ENCODE measurements at regions not wholly inside any gene's neighbourhood (a gene's known extent, or its start where the extent isn't known, plus 50 kb on each side); places are given as distances from the start of the nearest gene placed in this dataset.
"Not testable (repeated sequence)": the region's sequence is repeated elsewhere in the genome, so short reads cannot be mapped to it uniquely, and the experiment has no call there.

DNA sequence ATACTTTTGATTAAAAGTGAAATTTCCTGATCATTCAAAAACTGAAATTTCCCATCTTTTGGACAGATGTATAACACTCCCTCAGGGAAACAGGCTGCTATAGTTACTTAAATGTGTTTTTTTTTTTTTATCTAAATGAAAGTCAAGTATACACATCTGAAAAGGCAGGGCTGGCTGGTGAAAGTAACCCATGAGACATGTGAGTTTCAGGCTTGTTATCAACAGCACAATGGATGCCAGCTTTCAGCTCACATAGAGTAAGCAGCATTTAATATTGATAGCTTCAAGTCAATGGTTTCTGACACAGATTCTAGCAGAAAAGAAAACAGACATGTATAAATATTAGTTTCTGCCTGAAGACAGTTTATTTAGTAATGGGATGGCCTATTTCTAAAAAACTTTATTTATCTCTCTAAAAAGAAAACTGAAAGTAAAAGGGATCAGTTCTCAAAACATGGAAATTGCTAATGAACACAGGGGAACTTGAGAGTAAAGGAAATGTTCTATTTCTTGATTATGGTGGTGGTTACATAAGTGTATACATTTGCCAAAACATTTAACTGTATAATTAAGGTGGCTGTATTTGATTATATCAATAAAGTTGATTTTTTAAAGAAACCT is 89.7 kb upstream of the CMC1 start:
- no TSS peak for BruUV-seq (replicated peaks)
- Histone ChIP-seq H2AFZ (ENCODE audit: low read length) (no peak overlapping the region), H3K9me2 (ENCODE audit: insufficient read depth, low read length) (no peaks in the 10 kb centered on the region), H3K36me3 (ENCODE audit: insufficient read depth, low read length) (no peaks in the 10 kb centered on the region), H3K79me2 (ENCODE audit: insufficient read depth, low read depth, low read length) (no peaks in the 10 kb centered on the region), H4K20me1 (ENCODE audit: insufficient read depth, low read length) (no peaks in the 10 kb centered on the region), H3K9me3 (ENCODE audit: low read length) (no peaks in the 10 kb centered on the region), H3K4me3 (ENCODE audit: low read depth, low read length, poor library complexity, severe bottlenecking) (no peak overlapping the region), H3K4me2 (ENCODE audit: low read length) (no peak overlapping the region), H3K4me1 (ENCODE audit: insufficient read depth, low read length, poor library complexity, severe bottlenecking) (no peaks in the 10 kb centered on the region), H3K27ac (ENCODE audit: low read depth, low read length, poor library complexity, severe bottlenecking) (no peak overlapping the region)
- intact Hi-C loops (cut with micrococcal nuclease; ENCODE audit: unreplicated experiment), result no loop called here
- TF ChIP-seq, protein P1, sequence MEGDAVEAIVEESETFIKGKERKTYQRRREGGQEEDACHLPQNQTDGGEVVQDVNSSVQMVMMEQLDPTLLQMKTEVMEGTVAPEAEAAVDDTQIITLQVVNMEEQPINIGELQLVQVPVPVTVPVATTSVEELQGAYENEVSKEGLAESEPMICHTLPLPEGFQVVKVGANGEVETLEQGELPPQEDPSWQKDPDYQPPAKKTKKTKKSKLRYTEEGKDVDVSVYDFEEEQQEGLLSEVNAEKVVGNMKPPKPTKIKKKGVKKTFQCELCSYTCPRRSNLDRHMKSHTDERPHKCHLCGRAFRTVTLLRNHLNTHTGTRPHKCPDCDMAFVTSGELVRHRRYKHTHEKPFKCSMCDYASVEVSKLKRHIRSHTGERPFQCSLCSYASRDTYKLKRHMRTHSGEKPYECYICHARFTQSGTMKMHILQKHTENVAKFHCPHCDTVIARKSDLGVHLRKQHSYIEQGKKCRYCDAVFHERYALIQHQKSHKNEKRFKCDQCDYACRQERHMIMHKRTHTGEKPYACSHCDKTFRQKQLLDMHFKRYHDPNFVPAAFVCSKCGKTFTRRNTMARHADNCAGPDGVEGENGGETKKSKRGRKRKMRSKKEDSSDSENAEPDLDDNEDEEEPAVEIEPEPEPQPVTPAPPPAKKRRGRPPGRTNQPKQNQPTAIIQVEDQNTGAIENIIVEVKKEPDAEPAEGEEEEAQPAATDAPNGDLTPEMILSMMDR (conservative IDR thresholded peaks at IDR 0.05; ENCODE audit: low read length), result no peak
- no peak for TF ChIP-seq EZH2phosphoT487 (IDR thresholded peaks at IDR 0.05; ENCODE audit: borderline replicate concordance, low read depth, low read length)
- POLR2A ChIA-PET, result interaction anchor here (0.6 to 0.7 kb wide), 2 partner anchors 408 to 497 kb away, joined by 3 to 4 read pairs; no protein-coding TSS in a partner anchor
- no peak for DNase-seq (ENCODE audit: low spot score)
- CTCF ChIA-PET (ENCODE audit: unreplicated experiment), result no interaction called here

DNA sequence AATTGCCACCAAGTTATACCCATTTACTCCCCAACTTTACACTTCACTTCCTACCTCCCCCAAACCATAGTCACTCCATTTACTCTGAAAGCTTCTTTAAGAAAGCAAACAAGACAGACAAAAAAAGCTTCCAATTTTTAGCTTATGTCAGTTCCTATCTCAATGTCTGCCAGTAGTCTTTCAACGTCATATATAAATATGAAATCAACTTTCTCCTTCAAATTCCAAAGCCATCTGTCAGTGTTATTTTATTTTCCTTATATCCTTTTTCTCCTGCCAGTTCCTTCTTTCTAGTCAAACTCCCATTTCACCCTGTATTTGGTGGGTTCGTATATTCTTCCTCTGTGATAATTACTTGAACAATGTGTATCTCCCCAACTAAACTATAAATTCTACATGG is 85.8 kb upstream of the CMC1 start:
- no TSS peak for BruUV-seq (replicated peaks)
- CTCF ChIA-PET (ENCODE audit: unreplicated experiment), result no interaction called here
- H3K9me2 ChIP-seq (ENCODE audit: insufficient read depth, low read length), result no peaks in the 10 kb centered on the region
- no peak overlapping the region for H3K27ac ChIP-seq (ENCODE audit: low read depth, low read length, poor library complexity, severe bottlenecking)
- H2AFZ ChIP-seq (ENCODE audit: low read length), result no peak overlapping the region
- no peaks in the 10 kb centered on the region for H3K36me3 ChIP-seq (ENCODE audit: insufficient read depth, low read length)
- no peak overlapping the region for H3K4me2 ChIP-seq (ENCODE audit: low read length)
- no peaks in the 10 kb centered on the region for H3K9me3 ChIP-seq (ENCODE audit: low read length)
- H4K20me1 ChIP-seq (ENCODE audit: insufficient read depth, low read length), result no peaks in the 10 kb centered on the region
- H3K4me3 ChIP-seq (ENCODE audit: low read depth, low read length, poor library complexity, severe bottlenecking), result no peak overlapping the region
- POLR2A ChIA-PET, result interaction anchor here (0.9 kb wide), 1 partner anchor 45 kb away, joined by 5 read pairs; no protein-coding TSS in a partner anchor
- TF ChIP-seq EZH2phosphoT487 (IDR thresholded peaks at IDR 0.05; ENCODE audit: borderline replicate concordance, low read depth, low read length), result no peak
- TF ChIP-seq, protein P1 (conservative IDR thresholded peaks at IDR 0.05; ENCODE audit: low read length), result no peak
- no peaks in the 10 kb centered on the region for H3K79me2 ChIP-seq (ENCODE audit: insufficient read depth, low read depth, low read length)
- intact Hi-C loops (cut with micrococcal nuclease; ENCODE audit: unreplicated experiment), result no loop called here
- no peak for DNase-seq (ENCODE audit: low spot score)
- H3K4me1 ChIP-seq (ENCODE audit: insufficient read depth, low read length, poor library complexity, severe bottlenecking), result no peaks in the 10 kb centered on the region

DNA sequence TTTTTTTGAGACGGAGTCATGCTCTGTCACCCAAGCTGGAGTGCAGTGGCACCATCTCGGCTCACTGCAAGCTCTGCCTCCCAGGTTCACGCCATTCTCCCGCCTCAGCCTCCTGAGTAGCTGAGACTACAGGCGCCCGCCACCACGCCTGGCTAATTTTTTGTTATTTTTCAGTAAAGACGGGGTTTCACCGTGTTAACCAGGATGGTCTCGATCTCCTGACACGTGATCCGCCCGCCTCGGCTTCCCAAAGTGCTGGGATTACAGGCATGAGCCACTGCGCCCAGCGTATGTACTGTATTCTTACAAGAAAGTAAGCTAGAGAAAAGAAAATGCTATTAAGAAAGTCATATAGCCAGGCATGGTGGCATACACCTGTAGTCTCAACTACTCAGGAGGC is 84.8 kb upstream of the CMC1 start:
- H3K4me1 ChIP-seq (ENCODE audit: insufficient read depth, low read length, poor library complexity, severe bottlenecking); H3K4me2 ChIP-seq (ENCODE audit: low read length); H3K79me2 ChIP-seq (ENCODE audit: insufficient read depth, low read depth, low read length); DNase-seq (ENCODE audit: low spot score); intact Hi-C loops (cut with micrococcal nuclease; ENCODE audit: unreplicated experiment); H3K27ac ChIP-seq (ENCODE audit: low read depth, low read length, poor library complexity, severe bottlenecking); H3K4me3 ChIP-seq (ENCODE audit: low read depth, low read length, poor library complexity, severe bottlenecking); H3K9me2 ChIP-seq (ENCODE audit: insufficient read depth, low read length); H3K9me3 ChIP-seq (ENCODE audit: low read length); H3K36me3 ChIP-seq (ENCODE audit: insufficient read depth, low read length); POLR2A ChIA-PET; H2AFZ ChIP-seq (ENCODE audit: low read length); H4K20me1 ChIP-seq (ENCODE audit: insufficient read depth, low read length); BruUV-seq (replicated peaks); CTCF ChIA-PET (ENCODE audit: unreplicated experiment): not testable (repeated sequence)
